Esophagus squamous epithelium (tissue), 5 donors: ENCODE measurements at regions not wholly inside any gene's neighbourhood (a gene's known extent, or its start where the extent isn't known, plus 50 kb on each side); places are given as distances from the start of the nearest gene placed in this dataset.

Source experiments
- DNase-seq: peaks from one replicate; lab custom pipeline; 2025; lab: John Stamatoyannopoulos, UW
- H3K27ac ChIP-seq, 4 donors: fragments of 200-600 bp; sonication (generic); one replicate each; pipeline ENCODE4 v1.5.1; 2016 to 2019; ENCODE audit warnings: mild to moderate bottlenecking in 1 of 4
- H3K27me3 ChIP-seq, 4 donors: fragments of 200-600 bp; sonication (generic); 1 replicate in 3 of 4; 2 replicates in 1 of 4; pipeline versions ENCODE4 v1.5.1 to v1.6.0; 2017 to 2021; ENCODE audit warnings: antibody characterized with exemption in 1 of 4
- H3K36me3 ChIP-seq, 3 donors: fragments of 200-600 bp; sonication (generic); one replicate each; pipeline ENCODE4 v1.5.1; 2016 to 2019
- H3K4me1 ChIP-seq, 3 donors: fragments of 200-600 bp; sonication (generic); one replicate each; pipeline ENCODE4 v1.5.1; 2017 to 2019
- H3K4me3 ChIP-seq, 4 donors: fragments of 200-600 bp; sonication (generic); 1 replicate in 3 of 4; 2 replicates in 1 of 4; pipeline ENCODE4 v1.5.1; 2016 to 2019; ENCODE audit warnings: mild to moderate bottlenecking in 2 of 4, moderate library complexity in 1 of 4
- H3K9me3 ChIP-seq, 3 donors: fragments of 200-600 bp; sonication (generic); one replicate each; pipeline ENCODE4 v1.5.1; 2016 to 2019
- CTCF ChIP-seq, 6 experiments: fragments of 450-650 bp in 4 of 6; fragments of 200-600 bp in 2 of 6; sonication (generic) in 2 of 6; IDR thresholded peaks; one replicate each; pipeline ENCODE4 v1.5.1; 2016 to 2019; ENCODE audit warnings: antibody characterized with exemption in 6 of 6, mild to moderate bottlenecking in 4 of 6, moderate library complexity in 4 of 6
- POLR2A ChIP-seq, 4 donors: fragments of 450-650 bp; IDR thresholded peaks; one replicate each; pipeline ENCODE4 v1.6.1; 2017; ENCODE audit warnings: antibody characterized with exemption in 4 of 4, mild to moderate bottlenecking in 4 of 4, moderate library complexity in 3 of 4
- WGBS, 2 donors: methylation state at CpG; one replicate each; pipeline ENCODE4 v1.1.5; 2018; 5-methylcytosine and 5-hydroxymethylcytosine counted together
- intact Hi-C: fragments of 100-400 bp; cut with DNase I; formaldehyde crosslinking; loops from one replicate; pipeline ENCODE4 v1.15.0; 2022
- donor health status: DM: yes; HTN: yes; CAD: no.

DNA sequence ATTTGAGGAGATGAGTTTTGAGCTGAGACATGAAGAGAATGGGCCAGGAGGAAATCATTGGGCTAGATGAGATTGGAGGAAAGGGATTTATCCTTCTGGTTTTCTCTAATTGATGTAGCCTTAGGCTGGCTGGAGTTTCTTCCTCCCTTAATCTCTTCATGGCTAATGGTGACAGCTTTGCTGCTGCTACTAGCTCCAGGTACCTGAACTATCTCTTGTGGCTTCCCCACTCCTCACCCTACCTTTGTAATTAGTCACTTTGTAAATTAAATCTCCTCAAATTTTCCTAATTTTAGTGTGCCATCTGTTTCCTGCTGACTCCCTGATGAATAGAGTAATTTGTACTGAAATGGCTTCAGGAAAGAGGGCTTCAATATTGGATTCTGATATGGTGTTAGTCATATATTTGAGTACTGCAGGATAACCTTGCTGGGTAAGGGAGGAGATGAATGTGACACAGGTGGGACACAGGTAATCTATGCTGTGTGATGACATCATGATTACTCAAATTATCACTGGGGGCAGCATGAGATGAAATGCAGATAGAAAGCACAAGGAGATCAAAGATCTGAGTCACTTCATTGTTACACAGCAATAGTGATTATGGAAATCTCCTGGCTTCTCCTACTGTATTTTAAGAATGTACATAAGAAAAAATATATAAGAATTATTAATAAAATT lies 1134.1 kb upstream of the DDX18 start:
- no peak overlapping the region for H3K4me3 ChIP-seq
- H3K27me3 ChIP-seq, result no peaks in the 10 kb centered on the region
- H3K4me1 ChIP-seq, result no peaks in the 10 kb centered on the region
- H3K27ac ChIP-seq, result no peak overlapping the region
- no peaks in the 10 kb centered on the region for H3K9me3 ChIP-seq
- no peaks in the 10 kb centered on the region for H3K36me3 ChIP-seq
- TF ChIP-seq CTCF (IDR thresholded peaks at IDR 0.05) (no peak), POLR2A (IDR thresholded peaks at IDR 0.05) (no peak)
- intact Hi-C loops, result no loop called here
- no peak for DNase-seq

DNA sequence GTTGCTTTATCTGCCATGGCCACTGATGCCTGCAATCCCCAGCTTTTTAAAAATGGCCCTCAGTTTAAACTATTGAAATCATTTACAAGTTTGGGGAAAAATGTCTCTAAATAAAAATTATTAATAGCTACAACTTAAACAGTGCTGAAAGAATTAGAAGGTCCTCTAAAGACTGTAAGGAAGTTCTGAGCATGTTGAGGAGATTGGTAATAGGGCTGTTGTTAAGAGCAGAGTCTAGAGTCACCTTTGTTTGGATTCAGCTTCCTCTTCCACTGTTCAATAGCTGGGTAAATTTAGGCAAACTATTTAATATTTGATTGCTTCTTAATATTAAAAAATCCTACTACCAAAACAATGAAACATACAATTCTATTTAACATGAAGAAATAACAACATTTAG lies 1127.1 kb upstream of the DDX18 start:
- Histone ChIP-seq H3K9me3 (no peaks in the 10 kb centered on the region), H3K4me1 (no peaks in the 10 kb centered on the region), H3K4me3 (no peak overlapping the region), H3K27ac (no peak overlapping the region), H3K36me3 (no peaks in the 10 kb centered on the region), H3K27me3 (no peaks in the 10 kb centered on the region)
- no peak for TF ChIP-seq POLR2A (IDR thresholded peaks at IDR 0.05)
- TF ChIP-seq CTCF (IDR thresholded peaks at IDR 0.05), result no peak
- intact Hi-C loops, result no loop called here
- no peak for DNase-seq

DNA sequence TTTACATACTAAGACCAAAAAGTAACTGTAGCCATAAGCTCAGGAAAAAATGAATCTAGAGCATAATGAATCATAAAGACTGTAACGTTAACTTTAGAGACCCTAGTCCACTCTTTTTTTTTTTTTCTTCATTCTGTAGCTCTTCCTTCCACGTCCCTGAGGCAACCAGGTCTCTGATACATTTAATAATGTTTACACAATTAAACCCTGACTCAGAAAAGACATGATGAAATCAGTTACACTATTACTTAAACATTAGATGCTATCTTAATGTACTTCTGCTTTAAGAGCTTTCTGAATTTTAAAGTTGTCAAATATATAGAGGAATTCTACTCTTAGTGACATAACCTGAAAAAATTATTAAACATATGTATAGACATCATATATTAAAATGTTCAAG lies 1121.5 kb upstream of the DDX18 start:
- H3K9me3 ChIP-seq, result no peaks in the 10 kb centered on the region
- no peaks in the 10 kb centered on the region for H3K4me1 ChIP-seq
- no peaks in the 10 kb centered on the region for H3K36me3 ChIP-seq
- 47 to 50% methylated on average over 2 of the region's 2 CpGs for WGBS, 2 donors
- no peaks in the 10 kb centered on the region for H3K27me3 ChIP-seq
- no peak overlapping the region for H3K4me3 ChIP-seq
- intact Hi-C loops, result no loop called here
- no peak for DNase-seq
- no peak for TF ChIP-seq POLR2A (IDR thresholded peaks at IDR 0.05)
- no peak overlapping the region for H3K27ac ChIP-seq

- no peak overlapping the region for H3K4me3 ChIP-seq
- H3K27ac ChIP-seq, result no peak overlapping the region
- H3K27me3 ChIP-seq, result no peaks in the 10 kb centered on the region
- H3K9me3 ChIP-seq, result no peaks in the 10 kb centered on the region
- no peaks in the 10 kb centered on the region for H3K4me1 ChIP-seq
- WGBS, 2 donors, result 48 to 51% methylated on average over 4 of the region's 4 CpGs
- no peak for TF ChIP-seq CTCF (IDR thresholded peaks at IDR 0.05)
- no peak for TF ChIP-seq POLR2A (IDR thresholded peaks at IDR 0.05)
- no peaks in the 10 kb centered on the region for H3K36me3 ChIP-seq
- DNase-seq, result no peak
- intact Hi-C loops, result no loop called here
These were observed 1118.3 kb upstream of the DDX18 start for GRCh38 chr2:116696223-116696622.

GRCh38 chr2:116696903-116697302 lies 1117.6 kb upstream of the DDX18 start:
- Histone ChIP-seq H3K4me3 (no peak overlapping the region), H3K4me1 (no peaks in the 10 kb centered on the region), H3K36me3 (no peaks in the 10 kb centered on the region), H3K9me3 (no peaks in the 10 kb centered on the region), H3K27ac (no peak overlapping the region), H3K27me3 (no peaks in the 10 kb centered on the region)
- no peak for DNase-seq
- intact Hi-C loops, result no loop called here
- TF ChIP-seq POLR2A (IDR thresholded peaks at IDR 0.05) (no peak), CTCF (IDR thresholded peaks at IDR 0.05) (no peak)

DNA sequence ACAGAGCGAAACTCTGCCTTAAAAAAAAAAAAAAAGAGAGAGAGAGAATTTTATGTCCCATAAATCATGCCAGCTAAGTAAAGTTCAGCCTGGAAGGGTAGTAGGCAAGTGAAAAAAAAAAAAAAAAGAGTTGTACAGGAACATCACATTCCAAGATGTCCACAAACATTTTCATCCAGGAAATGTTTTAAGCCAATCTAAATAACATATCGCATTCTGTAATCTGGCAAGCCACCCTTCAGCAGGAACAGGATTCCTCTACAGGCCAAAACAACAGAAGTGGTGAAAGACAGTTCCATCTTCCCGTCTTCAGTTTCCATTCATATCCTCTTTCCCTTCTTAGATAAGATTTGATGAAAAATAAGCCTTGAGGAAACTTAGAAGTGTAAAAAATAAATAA lies 1108.1 kb upstream of the DDX18 start:
- no peak for TF ChIP-seq POLR2A (IDR thresholded peaks at IDR 0.05)
- TF ChIP-seq CTCF (IDR thresholded peaks at IDR 0.05), result no peak
- no peaks in the 10 kb centered on the region for H3K36me3 ChIP-seq
- no peak for DNase-seq
- H3K4me3 ChIP-seq, result no peak overlapping the region
- no peaks in the 10 kb centered on the region for H3K4me1 ChIP-seq
- H3K27ac ChIP-seq, result no peak overlapping the region
- intact Hi-C loops, result no loop called here
- no peaks in the 10 kb centered on the region for H3K9me3 ChIP-seq
- WGBS, 2 donors, result 74 to 81% methylated on average over 3 of the region's 3 CpGs
- no peaks in the 10 kb centered on the region for H3K27me3 ChIP-seq
